H1 (cell line): ENCODE measurements at regions not wholly inside any gene's neighbourhood (a gene's known extent, or its start where the extent isn't known, plus 50 kb on each side); places are given as distances from the start of the nearest gene placed in this dataset.

Experiments used
- CTCF ChIA-PET: fragments of 300-600 bp; sonication (Branson Sonifier 250); formaldehyde crosslinking; loops from one replicate; lab custom pipeline; 2021; ENCODE audit not compliant: partially characterized antibody; lab: Charles Lee
- POLR2A ChIA-PET: fragments of 300-600 bp; sonication (Branson Sonifier 250); formaldehyde crosslinking; loops from one replicate; lab custom pipeline; 2021; ENCODE audit warnings: inconsistent platforms; ENCODE audit not compliant: partially characterized antibody; lab: Charles Lee
- DNase-seq, 2 experiments: peaks; one replicate each; pipeline versions ENCODE4 v3.0.0 to v3.0.0-alpha.2; 2010 to 2022; ENCODE audit warnings: low spot score in 2 of 2, low read depth in 1 of 2, mixed read lengths in 1 of 2
- FAIRE-seq: peaks from 2 replicates; lab custom pipeline; 2011; peaks lifted over from hg19 to GRCh38; lab: Jason Lieb, UNC
- H2AFZ ChIP-seq: 2 replicates; pipeline ENCODE4 v1.8.1; 2012; ENCODE audit warnings: low read length, inconsistent platforms
- H2AK5ac ChIP-seq: 2 replicates; pipeline ENCODE4 v1.6.1; 2013; ENCODE audit warnings: low read depth, low read length
- H2BK120ac ChIP-seq: replicated peaks from 2 replicates; pipeline ENCODE3; 2013; ENCODE audit warnings: low read depth, low read length, inconsistent platforms
- H2BK12ac ChIP-seq: 2 replicates; pipeline ENCODE4 v1.6.1; 2013; ENCODE audit warnings: low read depth, low read length
- H2BK15ac ChIP-seq: 2 replicates; pipeline ENCODE4 v1.6.1; 2013; ENCODE audit warnings: low read length
- H2BK20ac ChIP-seq: 2 replicates; pipeline ENCODE4 v1.6.1; 2013; ENCODE audit warnings: low read length
- H2BK5ac ChIP-seq: 2 replicates; pipeline ENCODE4 v1.6.1; 2013; ENCODE audit warnings: low read depth, low read length
- H3K14ac ChIP-seq: 2 replicates; pipeline ENCODE4 v1.6.1; 2013; ENCODE audit warnings: inconsistent platforms; ENCODE audit not compliant: insufficient read length
- H3K18ac ChIP-seq: 2 replicates; pipeline ENCODE4 v1.6.1; 2013; ENCODE audit warnings: low read length; ENCODE audit errors: extremely low read depth
- H3K23ac ChIP-seq: 2 replicates; pipeline ENCODE4 v1.6.1; 2013; ENCODE audit warnings: inconsistent platforms; ENCODE audit not compliant: insufficient read length
- H3K23me2 ChIP-seq: 2 replicates; pipeline ENCODE4 v1.6.1; 2013; ENCODE audit warnings: low read depth, low read length
- H3K27ac ChIP-seq: 2 replicates; pipeline ENCODE4 v1.6.1; 2011; ENCODE audit warnings: low read depth, low read length, inconsistent platforms
- H3K27me3 ChIP-seq, 4 experiments: replicated peaks in 1 of 4; 1 replicate in 1 of 4; 2 replicates in 3 of 4; pipeline versions ENCODE4 v1.6.1 to v1.8.1; 2011 to 2013; ENCODE audit warnings: low read length in 3 of 4, mild to moderate bottlenecking in 3 of 4, inconsistent platforms in 2 of 4, mixed read lengths in 2 of 4, moderate library complexity in 1 of 4; ENCODE audit not compliant: control insufficient read depth in 3 of 4, insufficient read depth in 3 of 4; ENCODE audit errors: extremely low read depth in 1 of 4
- H3K36me3 ChIP-seq, 4 experiments: 2 replicates each; pipeline versions ENCODE4 v1.6.1 to v1.8.1; 2011 to 2013; ENCODE audit warnings: mild to moderate bottlenecking in 4 of 4, low read length in 3 of 4, moderate library complexity in 2 of 4, control low read depth in 1 of 4, inconsistent platforms in 1 of 4; ENCODE audit not compliant: insufficient read depth in 4 of 4, control insufficient read depth in 2 of 4
- H3K4ac ChIP-seq: replicated peaks from 2 replicates; pipeline ENCODE3; 2013; ENCODE audit warnings: low read length, low read depth, mixed read lengths, inconsistent platforms; ENCODE audit not compliant: insufficient read length
- H3K4me1 ChIP-seq, 4 experiments: replicated peaks in 1 of 4; 1 replicate in 1 of 4; 2 replicates in 3 of 4; pipeline versions ENCODE4 v1.6.1 to v1.8.1; 2011 to 2013; ENCODE audit warnings: low read length in 3 of 4, inconsistent platforms in 2 of 4, mixed read lengths in 1 of 4; ENCODE audit not compliant: insufficient read depth in 4 of 4, control insufficient read depth in 3 of 4
- H3K4me2 ChIP-seq, 2 experiments: 2 replicates each; pipeline versions ENCODE4 v1.6.1 to v1.8.1; 2011 to 2013; ENCODE audit warnings: low read depth in 2 of 2, low read length in 2 of 2, control low read depth in 1 of 2, inconsistent platforms in 1 of 2, mild to moderate bottlenecking in 1 of 2; ENCODE audit not compliant: insufficient read depth in 1 of 2
- H3K4me3 ChIP-seq, 4 experiments: fragments of 200-600, 300-600 bp in 1 of 4; sonication (generic), shearing (Covaris generic), sonication (Bioruptor Twin) in 1 of 4; 2 replicates each; pipeline versions ENCODE4 v1.5.1 to v1.8.1; 2011 to 2016; ENCODE audit warnings: low read length in 4 of 4, low read depth in 3 of 4, control low read depth in 2 of 4, inconsistent platforms in 2 of 4, mild to moderate bottlenecking in 2 of 4, mixed read lengths in 1 of 4, moderate library complexity in 1 of 4; ENCODE audit not compliant: insufficient read depth in 2 of 4; ENCODE audit errors: extremely low read depth in 1 of 4
- H3K56ac ChIP-seq: replicated peaks from 2 replicates; pipeline ENCODE3; 2013; ENCODE audit warnings: low read depth, mild to moderate bottlenecking, mixed read lengths, low read length, inconsistent platforms; ENCODE audit not compliant: insufficient read length
- H3K79me1 ChIP-seq: 2 replicates; pipeline ENCODE4 v1.6.1; 2013; ENCODE audit warnings: low read depth, low read length, control low read depth
- H3K79me2 ChIP-seq, 2 experiments: 2 replicates each; pipeline versions ENCODE4 v1.6.1 to v1.8.1; 2012 to 2013; ENCODE audit warnings: low read length in 2 of 2, mild to moderate bottlenecking in 2 of 2, inconsistent platforms in 1 of 2; ENCODE audit not compliant: insufficient read depth in 2 of 2, control insufficient read depth in 1 of 2
- H3K9ac ChIP-seq, 4 experiments: replicated peaks in 1 of 4; 1 replicate in 1 of 4; 2 replicates in 3 of 4; pipeline versions ENCODE4 v1.6.1 to v1.8.1; 2011 to 2013; ENCODE audit warnings: low read depth in 3 of 4, low read length in 3 of 4, control low read depth in 2 of 4, mild to moderate bottlenecking in 2 of 4, moderate library complexity in 2 of 4, inconsistent platforms in 1 of 4; ENCODE audit errors: extremely low read depth in 1 of 4
- H3K9me3 ChIP-seq, 2 experiments: 2 replicates each; pipeline versions ENCODE4 v1.6.1 to v1.8.1; 2012 to 2013; ENCODE audit warnings: mild to moderate bottlenecking in 2 of 2, moderate library complexity in 2 of 2, control low read depth in 1 of 2, inconsistent platforms in 1 of 2, low read depth in 1 of 2, low read length in 1 of 2, mixed read lengths in 1 of 2; ENCODE audit not compliant: insufficient read depth in 2 of 2
- H4K20me1 ChIP-seq, 2 experiments: replicated peaks in 1 of 2; 2 replicates each; pipeline versions ENCODE3 to v1.8.1; 2011 to 2013; ENCODE audit warnings: inconsistent platforms in 2 of 2, low read length in 2 of 2, mild to moderate bottlenecking in 1 of 2; ENCODE audit not compliant: insufficient read depth in 2 of 2, control insufficient read depth in 1 of 2
- H4K5ac ChIP-seq: 2 replicates; pipeline ENCODE4 v1.6.1; 2013; ENCODE audit warnings: low read length, low read depth, mixed read lengths, inconsistent platforms; ENCODE audit not compliant: insufficient read length
- H4K8ac ChIP-seq: 2 replicates; pipeline ENCODE4 v1.8.0; 2013; ENCODE audit warnings: mild to moderate bottlenecking, moderate library complexity, low read length, inconsistent platforms; ENCODE audit not compliant: insufficient read depth; ENCODE audit errors: extremely low read depth
- H4K91ac ChIP-seq: replicated peaks from 2 replicates; pipeline ENCODE3; 2013; ENCODE audit warnings: low read length, mixed read lengths, inconsistent platforms; ENCODE audit not compliant: insufficient read length
- BRCA1 ChIP-seq: IDR thresholded peaks from 2 replicates; pipeline ENCODE4 v1.6.1; 2012; ENCODE audit warnings: low read depth, low read length, improper control_type of control experiment
- CTBP2 ChIP-seq: IDR thresholded peaks from 2 replicates; pipeline ENCODE4 v1.7.0; 2011; ENCODE audit warnings: borderline replicate concordance, mild to moderate bottlenecking, moderate library complexity, mixed read lengths, low read length; ENCODE audit not compliant: insufficient read depth, insufficient read length
- GTF2F1 ChIP-seq: IDR thresholded peaks from 2 replicates; pipeline ENCODE4 v1.6.1; 2012; ENCODE audit warnings: low read depth, low read length, improper control_type of control experiment, borderline replicate concordance
- JUND ChIP-seq: IDR thresholded peaks from 2 replicates; pipeline ENCODE4 v1.6.1; 2011; ENCODE audit warnings: mild to moderate bottlenecking, improper control_type of control experiment, low read length
- KDM5A ChIP-seq: fragments of 200-600 bp; IDR thresholded peaks from 2 replicates; pipeline ENCODE4 v1.7.1; 2012; ENCODE audit warnings: mild to moderate bottlenecking, low read length, inconsistent platforms, mixed read lengths
- RBBP5 ChIP-seq: IDR thresholded peaks from 2 replicates; pipeline ENCODE4 v1.7.1; 2012; ENCODE audit warnings: low read depth, mild to moderate bottlenecking, inconsistent platforms, low read length, moderate library complexity, borderline replicate concordance
- RXRA ChIP-seq: IDR thresholded peaks from 2 replicates; pipeline ENCODE4 v1.6.1; 2011; ENCODE audit warnings: low read depth, mild to moderate bottlenecking, low read length, moderate library complexity; ENCODE audit not compliant: insufficient read depth
- SAP30 ChIP-seq: fragments of 300-600 bp; sonication (generic); IDR thresholded peaks from 2 replicates; pipeline ENCODE4 v1.7.1; 2012; ENCODE audit warnings: low read length, moderate library complexity, mild to moderate bottlenecking, inconsistent platforms; ENCODE audit not compliant: insufficient read depth, insufficient replicate concordance
- WGBS, 2 experiments: shearing (Covaris generic) in 1 of 2; methylation state at CpG; one replicate each; pipeline versions ENCODE4 v1.1.6 to v1.1.7; 2013 to 2015; ENCODE audit warnings: low lambda C conversion rate in 2 of 2, mixed read lengths in 2 of 2, inconsistent platforms in 1 of 2, low coverage in 1 of 2, missing lambda C conversion rate in 1 of 2; ENCODE audit not compliant: insufficient replicate concordance in 2 of 2, insufficient coverage in 1 of 2, insufficient read length in 1 of 2; ENCODE audit errors: extremely low coverage in 1 of 2, missing lambda C conversion rate in 1 of 2; 5-methylcytosine and 5-hydroxymethylcytosine counted together
- TF ChIP-seq, protein P1 (sequence below): IDR thresholded peaks from 2 replicates; pipeline ENCODE4 v1.6.1; 2012; ENCODE audit warnings: inconsistent platforms

- ChIA-PET CTCF (no interaction called here), POLR2A (no interaction called here)
- H3K27ac ChIP-seq, result no peak overlapping the region
- DNase-seq (no peak), FAIRE-seq (no peak)
- H2BK120ac ChIP-seq, result no peak overlapping the region
- H3K4me3 ChIP-seq, result no peak overlapping the region
- no peak overlapping the region for H2BK12ac ChIP-seq
- H3K4me2 ChIP-seq, result no peak overlapping the region
- H3K79me1 ChIP-seq, result no peaks in the 10 kb centered on the region
- H3K9ac ChIP-seq, result no peak overlapping the region
- no peak overlapping the region for H2AK5ac ChIP-seq
- no peaks in the 10 kb centered on the region for H4K20me1 ChIP-seq
- H2AFZ ChIP-seq, result no peak overlapping the region
- H3K23ac ChIP-seq, result no peak overlapping the region
- no peak overlapping the region for H2BK15ac ChIP-seq
- H3K27me3 ChIP-seq, result no peaks in the 10 kb centered on the region
- H4K5ac ChIP-seq, result no peak overlapping the region
- TF ChIP-seq, protein P1, sequence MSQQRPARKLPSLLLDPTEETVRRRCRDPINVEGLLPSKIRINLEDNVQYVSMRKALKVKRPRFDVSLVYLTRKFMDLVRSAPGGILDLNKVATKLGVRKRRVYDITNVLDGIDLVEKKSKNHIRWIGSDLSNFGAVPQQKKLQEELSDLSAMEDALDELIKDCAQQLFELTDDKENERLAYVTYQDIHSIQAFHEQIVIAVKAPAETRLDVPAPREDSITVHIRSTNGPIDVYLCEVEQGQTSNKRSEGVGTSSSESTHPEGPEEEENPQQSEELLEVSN, result no peak
- TF ChIP-seq KDM5A, result no peak
- TF ChIP-seq SAP30, result no peak
- no peak for TF ChIP-seq RXRA
- no peak for TF ChIP-seq CTBP2
- no peak for TF ChIP-seq JUND
- TF ChIP-seq GTF2F1, result no peak
- no peak for TF ChIP-seq BRCA1
- TF ChIP-seq RBBP5, result no peak
- H3K9me3 ChIP-seq, result no peaks in the 10 kb centered on the region
- H2BK20ac ChIP-seq, result no peak overlapping the region
- H3K79me2 ChIP-seq, result no peaks in the 10 kb centered on the region
- H3K18ac ChIP-seq, result no peak overlapping the region
- H3K4me1 ChIP-seq, result no peaks in the 10 kb centered on the region
- no peaks in the 10 kb centered on the region for H3K23me2 ChIP-seq
- H3K36me3 ChIP-seq, result no peaks in the 10 kb centered on the region
- H2BK5ac ChIP-seq, result no peak overlapping the region
- H3K14ac ChIP-seq, result no peak overlapping the region
- no peak overlapping the region for H3K4ac ChIP-seq
- H3K56ac ChIP-seq, result no peak overlapping the region
- 94% methylated on average over 5 of the region's 5 CpGs; no CpG with 5 or more reads in 1 of the 2 experiments for WGBS, 2 experiments
- H4K91ac ChIP-seq, result no peak overlapping the region
- H4K8ac ChIP-seq, result no peak overlapping the region
These were observed 423.5 kb downstream of the MEI4 start for GRCh38 chr6:78076371-78076770.
